Activated CD4-positive, alpha-beta T cell treated with anti-CD3 and anti-CD28 coated beads, Interleukin-2, amount 10 ng/mL, durations not matched to agents 7 days and 5 days (primary cell): ENCODE measurements at regions not wholly inside any gene's neighbourhood (a gene's known extent, or its start where the extent isn't known, plus 50 kb on each side); places are given as distances from the start of the nearest gene placed in this dataset.

Experiments
- CTCF ChIA-PET: fragments of 350-600 bp; sonication (Branson Sonifier 250); formaldehyde crosslinking; loops from one replicate; lab custom pipeline; 2021; ENCODE audit warnings: antibody characterized with exemption; lab: Charles Lee
- POLR2A ChIA-PET: fragments of 350-600 bp; sonication (Branson Sonifier 250); formaldehyde crosslinking; loops from one replicate; lab custom pipeline; 2021; ENCODE audit warnings: antibody characterized with exemption; lab: Charles Lee
- DNase-seq: peaks from one replicate; pipeline ENCODE4 v3.0.0-alpha.2; 2020
- H3K27ac Mint-ChIP-seq: one replicate; pipeline ENCODE4 v1.8.0; 2021; ENCODE audit warnings: mild to moderate bottlenecking, moderate library complexity, mixed read lengths
- H3K27me3 Mint-ChIP-seq: one replicate; pipeline ENCODE4 v1.8.0; 2021; ENCODE audit warnings: mixed read lengths
- H3K36me3 Mint-ChIP-seq: one replicate; pipeline ENCODE4 v1.8.0; 2021; ENCODE audit warnings: low read depth, mixed read lengths
- H3K4me1 Mint-ChIP-seq: one replicate; pipeline ENCODE4 v1.8.0; 2021; ENCODE audit warnings: mixed read lengths
- H3K4me3 Mint-ChIP-seq: one replicate; pipeline ENCODE4 v1.8.0; 2021; ENCODE audit warnings: mild to moderate bottlenecking, moderate library complexity, mixed read lengths
- H3K9me3 Mint-ChIP-seq: one replicate; pipeline ENCODE4 v1.8.0; 2021; ENCODE audit warnings: mixed read lengths

- H3K27ac Mint-ChIP-seq, result no peak overlapping the region
These were observed 1188.1 kb downstream of the DTWD2 start for GRCh38 chr5:117800261-117800660.

GRCh38 chr5:117794847-117795246, 1193.5 kb downstream of the DTWD2 start:
- H3K9me3 Mint-ChIP-seq, result no peaks in the 10 kb centered on the region
- no peaks in the 10 kb centered on the region for H3K36me3 Mint-ChIP-seq
- DNase-seq, result no peak
- ChIA-PET CTCF (no interaction called here), POLR2A (no interaction called here)
- H3K27ac Mint-ChIP-seq, result no peak overlapping the region
- H3K27me3 Mint-ChIP-seq, result no peaks in the 10 kb centered on the region
- no peaks in the 10 kb centered on the region for H3K4me1 Mint-ChIP-seq
- no peak overlapping the region for H3K4me3 Mint-ChIP-seq

More at GRCh38 chr5:117800261-117800660, 1188.1 kb downstream of the DTWD2 start:
- POLR2A ChIA-PET, result no interaction called here
- no peak for DNase-seq
- H3K4me3 Mint-ChIP-seq, result no peak overlapping the region
- CTCF ChIA-PET, result no interaction called here
- H3K9me3 Mint-ChIP-seq, result no peaks in the 10 kb centered on the region
- H3K27me3 Mint-ChIP-seq, result no peaks in the 10 kb centered on the region
- no peaks in the 10 kb centered on the region for H3K36me3 Mint-ChIP-seq
- no peaks in the 10 kb centered on the region for H3K4me1 Mint-ChIP-seq

- POLR2A ChIA-PET, result no interaction called here
- Mint-ChIP-seq H3K27ac (no peak overlapping the region), H3K27me3 (no peaks in the 10 kb centered on the region), H3K4me3 (no peak overlapping the region), H3K36me3 (no peaks in the 10 kb centered on the region), H3K4me1 (no peaks in the 10 kb centered on the region), H3K9me3 (no peaks in the 10 kb centered on the region)
- DNase-seq, result no peak
- CTCF ChIA-PET, result no interaction called here
These were observed 1194.4 kb downstream of the DTWD2 start for GRCh38 chr5:117793963-117794362.

DNA sequence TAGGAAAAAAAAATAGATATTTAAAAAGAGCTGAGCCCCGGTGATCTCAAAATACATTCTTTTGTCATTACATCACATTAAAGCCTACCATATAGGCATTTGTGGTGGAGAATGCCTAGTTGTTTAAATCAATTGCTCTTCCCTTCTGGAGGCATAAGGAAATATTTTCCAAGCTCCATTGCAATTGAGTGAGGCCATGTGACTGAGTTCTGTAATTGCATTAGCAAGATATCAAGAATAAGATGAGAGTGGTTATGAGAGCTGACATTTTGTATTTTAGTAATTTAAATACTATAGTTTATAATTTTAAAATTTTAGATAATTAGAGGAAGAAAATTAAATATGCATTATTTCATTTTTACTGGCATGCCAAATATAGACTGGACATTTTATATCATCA, 1195.9 kb downstream of the DTWD2 start:
- Mint-ChIP-seq H3K36me3 (no peaks in the 10 kb centered on the region), H3K4me1 (no peaks in the 10 kb centered on the region), H3K9me3 (peaks cover 3% of the 10 kb centered on the region), H3K4me3 (no peak overlapping the region), H3K27me3 (no peaks in the 10 kb centered on the region), H3K27ac (no peak overlapping the region)
- DNase-seq, result no peak
- POLR2A ChIA-PET, result no interaction called here
- CTCF ChIA-PET, result no interaction called here

GRCh38 chr5:117788596-117788995, 1199.8 kb downstream of the DTWD2 start:
- CTCF ChIA-PET, result no interaction called here
- DNase-seq, result no peak
- Mint-ChIP-seq H3K27me3 (no peaks in the 10 kb centered on the region), H3K36me3 (no peaks in the 10 kb centered on the region), H3K4me1 (no peaks in the 10 kb centered on the region), H3K4me3 (no peak overlapping the region), H3K27ac (no peak overlapping the region), H3K9me3 (peaks cover 8% of the 10 kb centered on the region)
- POLR2A ChIA-PET, result no interaction called here

DNA sequence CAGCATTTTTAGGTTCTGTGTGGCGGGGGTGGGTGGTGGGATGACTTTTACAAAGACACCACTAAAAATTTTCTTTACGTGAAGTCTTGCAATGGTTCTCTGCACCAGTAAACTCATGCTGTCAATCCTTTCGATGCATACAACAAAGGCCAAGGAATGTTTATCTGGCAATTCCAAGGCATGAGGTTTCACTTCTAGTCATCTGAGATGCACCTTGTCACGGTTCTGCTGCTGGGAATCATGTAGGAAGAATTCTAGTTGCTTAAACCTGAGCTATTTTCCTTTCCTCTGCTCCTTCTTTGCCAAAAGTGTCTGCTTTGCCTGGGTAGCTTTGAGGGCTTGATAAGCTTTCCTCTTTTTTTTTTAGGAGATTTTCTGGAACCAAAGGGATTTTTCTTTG, 1204.5 kb upstream of the SEMA6A start:
- Mint-ChIP-seq H3K27ac (no peak overlapping the region), H3K27me3 (no peaks in the 10 kb centered on the region), H3K4me1 (no peaks in the 10 kb centered on the region), H3K36me3 (no peaks in the 10 kb centered on the region), H3K4me3 (no peak overlapping the region), H3K9me3 (peaks cover 6% of the 10 kb centered on the region)
- POLR2A ChIA-PET, result no interaction called here
- DNase-seq, result no peak
- CTCF ChIA-PET, result no interaction called here

DNA sequence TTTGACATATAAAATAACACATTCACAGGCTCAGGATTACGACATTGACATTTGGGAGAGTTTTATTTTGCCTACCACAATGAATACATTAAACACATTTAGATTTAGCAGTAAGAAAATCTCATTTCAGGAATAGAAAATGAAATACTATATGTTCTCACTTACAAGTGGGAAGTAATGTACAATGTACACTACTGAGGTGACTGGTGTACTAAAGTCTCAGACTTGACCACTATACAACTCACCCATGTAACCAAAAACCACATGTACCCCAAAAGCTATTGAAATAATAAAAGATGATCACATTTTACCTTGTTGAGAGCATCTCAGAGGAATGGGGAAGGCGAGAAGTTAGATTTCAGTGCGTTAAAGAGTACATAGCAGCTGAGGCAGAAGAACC, 1202.4 kb upstream of the SEMA6A start:
- POLR2A ChIA-PET, result no interaction called here
- Mint-ChIP-seq H3K4me1 (no peaks in the 10 kb centered on the region), H3K4me3 (no peak overlapping the region), H3K36me3 (no peaks in the 10 kb centered on the region), H3K27ac (no peak overlapping the region), H3K9me3 (peaks cover 11% of the 10 kb centered on the region), H3K27me3 (no peaks in the 10 kb centered on the region)
- DNase-seq, result no peak
- CTCF ChIA-PET, result no interaction called here

- Mint-ChIP-seq H3K27ac (no peak overlapping the region), H3K4me3 (no peak overlapping the region), H3K36me3 (no peaks in the 10 kb centered on the region), H3K4me1 (no peaks in the 10 kb centered on the region), H3K27me3 (no peaks in the 10 kb centered on the region), H3K9me3 (peaks cover 11% of the 10 kb centered on the region)
- no peak for DNase-seq
- POLR2A ChIA-PET, result no interaction called here
- CTCF ChIA-PET, result no interaction called here
These were observed 1195.3 kb upstream of the SEMA6A start for GRCh38 chr5:117769877-117770276.

DNA sequence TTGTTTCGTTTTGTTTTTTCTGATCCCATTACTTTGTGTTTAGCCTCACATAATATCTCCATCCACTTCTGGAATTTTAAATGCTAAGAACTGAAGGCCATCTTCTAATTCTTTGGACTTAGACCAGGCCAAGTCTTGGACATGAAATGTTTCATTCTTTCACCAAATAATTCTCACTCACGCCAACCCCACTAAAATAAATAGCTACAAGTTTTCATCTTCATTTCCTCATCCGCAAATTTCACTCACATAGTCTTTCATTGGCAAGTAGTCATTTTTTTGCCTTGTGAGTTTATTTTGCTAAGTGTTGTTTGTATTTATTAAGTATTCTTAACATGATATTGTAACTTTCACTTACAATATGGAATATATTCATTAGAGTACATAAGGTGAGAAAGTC, 1188.6 kb upstream of the SEMA6A start:
- no peak for DNase-seq
- Mint-ChIP-seq H3K9me3 (no peaks in the 10 kb centered on the region), H3K27me3 (no peaks in the 10 kb centered on the region), H3K4me1 (no peaks in the 10 kb centered on the region), H3K27ac (no peak overlapping the region), H3K4me3 (no peak overlapping the region), H3K36me3 (no peaks in the 10 kb centered on the region)
- ChIA-PET POLR2A (no interaction called here), CTCF (no interaction called here)

DNA sequence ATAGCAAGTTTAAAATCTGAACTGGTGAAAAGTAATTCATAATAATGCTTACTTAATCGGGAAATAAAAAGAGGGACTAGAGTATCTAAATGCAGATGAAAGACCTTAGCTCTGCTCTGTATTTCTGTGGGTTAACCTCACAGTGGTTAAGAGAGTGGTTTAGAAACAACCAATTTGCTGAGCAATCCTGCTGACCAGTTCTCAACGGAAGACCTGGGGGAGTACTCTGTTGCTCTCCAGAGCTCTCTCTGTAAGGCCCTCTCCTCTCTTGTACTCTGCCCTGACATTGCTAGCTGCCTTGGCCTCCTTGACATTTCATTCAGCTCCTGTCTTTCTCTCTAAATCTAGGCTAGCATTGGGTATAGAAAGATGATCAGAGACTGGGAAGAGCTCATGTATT, 1186.6 kb upstream of the SEMA6A start:
- ChIA-PET POLR2A (no interaction called here), CTCF (no interaction called here)
- Mint-ChIP-seq H3K27me3 (no peaks in the 10 kb centered on the region), H3K27ac (no peak overlapping the region), H3K36me3 (no peaks in the 10 kb centered on the region), H3K4me3 (no peak overlapping the region), H3K4me1 (no peaks in the 10 kb centered on the region), H3K9me3 (no peaks in the 10 kb centered on the region)
- no peak for DNase-seq

- Mint-ChIP-seq H3K27me3 (no peaks in the 10 kb centered on the region), H3K9me3 (no peaks in the 10 kb centered on the region), H3K4me1 (no peaks in the 10 kb centered on the region), H3K27ac (no peak overlapping the region), H3K36me3 (no peaks in the 10 kb centered on the region), H3K4me3 (no peak overlapping the region)
- POLR2A ChIA-PET, result no interaction called here
- no peak for DNase-seq
- CTCF ChIA-PET, result no interaction called here
These were observed 1185.4 kb upstream of the SEMA6A start for GRCh38 chr5:117759849-117760499.

GRCh38 chr5:117752403-117752802, 1177.8 kb upstream of the SEMA6A start:
- H3K4me3 Mint-ChIP-seq, result no peak overlapping the region
- no peaks in the 10 kb centered on the region for H3K4me1 Mint-ChIP-seq
- H3K9me3 Mint-ChIP-seq, result no peaks in the 10 kb centered on the region
- POLR2A ChIA-PET, result no interaction called here
- no peaks in the 10 kb centered on the region for H3K36me3 Mint-ChIP-seq
- CTCF ChIA-PET, result no interaction called here
- no peak for DNase-seq
- H3K27ac Mint-ChIP-seq, result no peak overlapping the region
- no peaks in the 10 kb centered on the region for H3K27me3 Mint-ChIP-seq

GRCh38 chr5:117748336-117748735, 1173.7 kb upstream of the SEMA6A start:
- no peak for DNase-seq
- no peaks in the 10 kb centered on the region for H3K36me3 Mint-ChIP-seq
- H3K27me3 Mint-ChIP-seq, result no peaks in the 10 kb centered on the region
- no peaks in the 10 kb centered on the region for H3K4me1 Mint-ChIP-seq
- no peak overlapping the region for H3K4me3 Mint-ChIP-seq
- H3K9me3 Mint-ChIP-seq, result no peaks in the 10 kb centered on the region
- ChIA-PET POLR2A (no interaction called here), CTCF (no interaction called here)
- H3K27ac Mint-ChIP-seq, result no peak overlapping the region

- POLR2A ChIA-PET, result no interaction called here
- DNase-seq, result no peak
- H3K36me3 Mint-ChIP-seq, result no peaks in the 10 kb centered on the region
- no peak overlapping the region for H3K27ac Mint-ChIP-seq
- H3K4me3 Mint-ChIP-seq, result no peak overlapping the region
- no peaks in the 10 kb centered on the region for H3K9me3 Mint-ChIP-seq
- no peaks in the 10 kb centered on the region for H3K4me1 Mint-ChIP-seq
- H3K27me3 Mint-ChIP-seq, result no peaks in the 10 kb centered on the region
- CTCF ChIA-PET, result no interaction called here
These were observed 1168.7 kb upstream of the SEMA6A start for GRCh38 chr5:117743337-117743736.
